ENCODE measurements at regions not wholly inside any gene's neighbourhood (a gene's known extent, or its start where the extent isn't known, plus 50 kb on each side); places are given as distances from the start of the nearest gene placed in this dataset.

DNA sequence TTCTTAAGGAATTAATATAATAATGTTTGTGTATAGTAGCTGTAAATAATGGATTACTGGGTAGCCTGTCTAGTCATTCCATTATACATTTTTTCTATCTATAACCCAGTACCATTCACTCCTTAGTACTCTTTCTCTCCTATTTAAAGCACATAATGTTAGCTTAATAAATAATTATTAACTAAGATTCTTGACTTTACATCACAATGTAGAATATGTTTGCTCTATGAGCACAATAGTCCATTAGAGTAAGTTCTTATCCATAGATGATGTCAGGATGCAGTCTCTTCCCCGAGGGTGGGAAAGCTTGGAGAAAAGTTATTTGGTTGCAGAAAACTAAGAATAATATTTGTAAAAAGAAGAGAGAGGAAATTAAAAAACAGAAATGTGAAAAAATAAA, 226.4 kb upstream of the EYS start:
- Histone ChIP-seq H3K4me1 (no peaks in the 10 kb centered on the region), H3K9me3 (no peaks in the 10 kb centered on the region), H3K36me3 (no peaks in the 10 kb centered on the region), H3K4me3 (no peak overlapping the region), H3K27ac (no peak overlapping the region), H3K27me3 (no peaks in the 10 kb centered on the region)
- intact Hi-C loops (cut with DNase I) = no loop called here
- TF ChIP-seq, protein P1, sequence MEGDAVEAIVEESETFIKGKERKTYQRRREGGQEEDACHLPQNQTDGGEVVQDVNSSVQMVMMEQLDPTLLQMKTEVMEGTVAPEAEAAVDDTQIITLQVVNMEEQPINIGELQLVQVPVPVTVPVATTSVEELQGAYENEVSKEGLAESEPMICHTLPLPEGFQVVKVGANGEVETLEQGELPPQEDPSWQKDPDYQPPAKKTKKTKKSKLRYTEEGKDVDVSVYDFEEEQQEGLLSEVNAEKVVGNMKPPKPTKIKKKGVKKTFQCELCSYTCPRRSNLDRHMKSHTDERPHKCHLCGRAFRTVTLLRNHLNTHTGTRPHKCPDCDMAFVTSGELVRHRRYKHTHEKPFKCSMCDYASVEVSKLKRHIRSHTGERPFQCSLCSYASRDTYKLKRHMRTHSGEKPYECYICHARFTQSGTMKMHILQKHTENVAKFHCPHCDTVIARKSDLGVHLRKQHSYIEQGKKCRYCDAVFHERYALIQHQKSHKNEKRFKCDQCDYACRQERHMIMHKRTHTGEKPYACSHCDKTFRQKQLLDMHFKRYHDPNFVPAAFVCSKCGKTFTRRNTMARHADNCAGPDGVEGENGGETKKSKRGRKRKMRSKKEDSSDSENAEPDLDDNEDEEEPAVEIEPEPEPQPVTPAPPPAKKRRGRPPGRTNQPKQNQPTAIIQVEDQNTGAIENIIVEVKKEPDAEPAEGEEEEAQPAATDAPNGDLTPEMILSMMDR (IDR thresholded peaks at IDR 0.05) = no peak
- FAIRE-seq = no peak
- 18 to 22% methylated on average over 1 of the region's 1 CpG for WGBS, 2 donors
- DNase-seq = no peak
- no peak for ATAC-seq

DNA sequence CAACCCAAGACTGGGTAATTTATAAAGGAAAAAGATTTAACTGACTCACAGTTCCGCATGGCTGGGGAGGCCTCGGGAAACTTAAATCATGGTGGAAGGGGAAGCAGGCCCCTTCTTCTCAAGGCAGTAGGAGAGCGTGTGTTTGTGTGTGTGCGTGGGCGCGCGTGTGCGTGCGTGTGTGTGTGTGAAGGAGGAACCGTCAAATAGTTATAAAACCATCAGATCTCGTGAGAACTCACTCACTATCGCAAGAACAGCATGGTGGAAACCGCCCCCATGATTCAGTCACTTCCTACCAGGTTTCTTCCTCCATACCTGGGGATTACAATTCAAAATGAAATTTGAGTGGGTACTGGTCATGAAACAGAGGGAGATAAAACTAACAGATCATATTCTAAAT, 220.1 kb upstream of the EYS start:
- intact Hi-C loops (cut with DNase I) = no loop called here
- ATAC-seq (no peak), DNase-seq (no peak), FAIRE-seq (no peak)
- TF ChIP-seq, protein P1 (IDR thresholded peaks at IDR 0.05) = no peak
- Histone ChIP-seq H3K4me1 (no peaks in the 10 kb centered on the region), H3K27me3 (no peaks in the 10 kb centered on the region), H3K4me3 (no peak overlapping the region), H3K27ac (no peak overlapping the region), H3K9me3 (no peaks in the 10 kb centered on the region), H3K36me3 (no peaks in the 10 kb centered on the region)
- WGBS, 2 donors = 84 to 91% methylated on average over 13 of the region's 13 CpGs

DNA sequence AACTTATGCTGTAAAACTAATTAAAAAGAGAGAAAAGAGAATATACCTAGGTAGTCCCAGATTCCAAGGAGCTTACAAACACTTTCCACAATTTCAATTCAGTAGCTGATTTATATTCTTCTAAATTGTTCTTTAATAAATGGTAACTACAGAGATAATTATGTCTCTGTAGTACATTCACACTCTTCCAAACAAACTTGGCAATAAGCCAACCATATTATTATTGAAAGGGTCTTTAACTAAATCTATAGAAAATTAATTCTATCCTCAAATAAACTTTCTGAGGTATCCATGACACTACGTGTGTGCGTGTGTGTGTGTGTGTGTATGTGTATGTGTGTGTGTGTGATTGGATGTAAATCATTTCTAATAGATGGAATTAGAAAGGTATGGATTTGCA, 217.4 kb upstream of the EYS start:
- TF ChIP-seq, protein P1 (IDR thresholded peaks at IDR 0.05) = no peak
- no peaks in the 10 kb centered on the region for H3K27me3 ChIP-seq
- no peaks in the 10 kb centered on the region for H3K9me3 ChIP-seq
- no peaks in the 10 kb centered on the region for H3K4me1 ChIP-seq
- no peak for ATAC-seq
- no peak overlapping the region for H3K4me3 ChIP-seq
- no peak for DNase-seq
- FAIRE-seq = no peak
- no peak overlapping the region for H3K27ac ChIP-seq
- H3K36me3 ChIP-seq = no peaks in the 10 kb centered on the region
- intact Hi-C loops (cut with DNase I) = no loop called here
- 58 to 63% methylated on average over 2 of the region's 2 CpGs for WGBS, 2 donors

DNA sequence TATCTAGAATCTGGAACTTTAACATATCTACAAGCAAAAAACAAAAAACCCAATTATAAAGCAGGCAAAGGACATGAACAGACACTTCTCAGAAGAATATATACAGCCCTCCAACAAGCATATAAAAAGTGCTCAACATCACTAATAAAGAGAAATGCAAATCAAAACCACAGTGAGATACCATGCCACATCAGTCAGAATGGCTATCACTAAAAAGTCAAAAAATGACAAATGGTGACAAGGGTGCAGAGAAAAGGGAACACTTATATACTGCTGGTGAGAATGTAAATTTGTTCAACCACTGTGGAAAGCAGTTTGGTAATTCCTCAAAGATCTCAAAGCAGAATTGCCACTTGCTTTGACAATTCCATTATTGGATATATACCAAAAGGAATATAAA, 215.0 kb upstream of the EYS start:
- no peaks in the 10 kb centered on the region for H3K9me3 ChIP-seq
- no peaks in the 10 kb centered on the region for H3K4me1 ChIP-seq
- H3K36me3 ChIP-seq = no peaks in the 10 kb centered on the region
- DNase-seq (no peak), FAIRE-seq (no peak), ATAC-seq (no peak)
- no peak overlapping the region for H3K4me3 ChIP-seq
- TF ChIP-seq, protein P1 (IDR thresholded peaks at IDR 0.05) = no peak
- no peak overlapping the region for H3K27ac ChIP-seq
- H3K27me3 ChIP-seq = no peaks in the 10 kb centered on the region
- intact Hi-C loops (cut with DNase I) = no loop called here

DNA sequence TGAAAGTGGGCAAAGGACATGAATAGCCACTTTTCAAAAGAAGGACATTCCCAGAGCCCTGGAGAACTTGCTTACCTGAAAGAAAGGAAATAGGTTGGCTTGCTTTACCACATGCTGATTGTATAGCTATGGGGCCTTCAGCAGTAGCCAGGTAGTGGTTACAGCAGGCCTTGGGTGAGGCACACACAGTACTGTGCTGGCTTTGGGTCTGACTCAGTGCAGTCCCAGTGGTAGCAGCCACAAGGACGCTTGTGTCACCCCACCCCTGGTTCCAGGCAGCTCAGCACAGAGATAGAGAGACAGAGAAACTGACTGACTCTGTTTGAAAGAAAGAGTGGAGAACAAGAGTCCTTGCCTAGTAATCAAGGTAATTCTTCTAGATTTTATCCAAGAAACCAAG, 201.0 kb upstream of the EYS start:
- Histone ChIP-seq H3K4me3 (no peak overlapping the region), H3K27me3 (no peaks in the 10 kb centered on the region), H3K36me3 (no peaks in the 10 kb centered on the region), H3K9me3 (no peaks in the 10 kb centered on the region), H3K27ac (no peak overlapping the region), H3K4me1 (no peaks in the 10 kb centered on the region)
- intact Hi-C loops (cut with DNase I) = no loop called here
- DNase-seq (no peak), FAIRE-seq (no peak), ATAC-seq (no peak)
- TF ChIP-seq, protein P1 (IDR thresholded peaks at IDR 0.05) = no peak
- WGBS, 2 donors = 23 to 41% methylated on average over 1 of the region's 1 CpG

Data from pancreas (tissue), 10 donors.